NCI-H82 (cell line): ENCODE measurements at regions not wholly inside any gene's neighbourhood (a gene's known extent, or its start where the extent isn't known, plus 50 kb on each side); places are given as distances from the start of the nearest gene placed in this dataset.
A peak's percentile ranks its signal among the peaks of the same experiment; 100 is the strongest.

ENCODE experiments used
- DNase-seq: peaks from one replicate; lab custom pipeline; 2025; lab: John Stamatoyannopoulos, UW

DNA sequence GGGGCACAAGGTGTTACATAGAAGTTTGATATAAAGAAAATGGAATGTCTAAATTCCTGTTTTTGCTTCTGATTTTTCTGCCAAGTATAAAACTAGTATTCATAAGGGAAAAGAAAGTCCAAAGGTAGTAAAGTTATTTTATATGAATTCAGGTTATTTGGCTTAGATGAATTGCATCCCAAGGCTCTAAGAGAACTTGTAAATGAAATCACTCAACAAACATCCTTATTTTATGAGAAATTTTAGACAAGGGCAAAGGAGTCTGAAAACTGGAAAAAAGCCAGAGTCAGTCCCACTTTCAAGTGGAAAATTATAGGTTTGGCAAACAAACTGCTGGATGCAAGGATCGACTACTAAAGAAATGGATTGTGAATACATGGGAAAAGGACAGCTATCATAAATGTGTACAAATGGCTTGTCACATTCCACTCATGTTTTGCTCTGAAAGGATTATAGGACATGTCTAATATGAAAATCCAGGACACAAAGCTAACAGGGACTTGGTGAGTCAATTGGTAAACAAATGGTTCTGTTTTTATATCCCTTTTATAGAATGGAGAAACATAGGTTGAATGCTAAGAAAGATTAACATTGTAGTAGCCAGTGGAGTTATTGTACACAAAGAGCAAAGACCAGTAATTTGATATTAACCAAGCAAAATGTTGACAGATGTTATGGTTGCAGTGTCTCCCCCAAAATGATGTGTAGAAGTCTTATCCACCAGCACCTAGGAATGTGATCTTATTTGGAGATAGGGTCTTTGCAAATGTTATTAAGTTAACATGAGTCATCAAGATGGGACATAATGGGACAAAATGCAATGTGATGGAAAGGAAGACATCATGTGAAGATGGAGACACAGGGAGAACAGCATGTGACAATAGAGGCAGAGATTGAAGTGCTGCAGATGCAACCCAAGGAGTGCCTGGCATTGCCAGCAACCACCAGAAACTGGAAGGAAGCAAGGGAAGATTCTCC, 495.7 kb downstream of the TLE1 start:
- DNase-seq: no peak

DNA sequence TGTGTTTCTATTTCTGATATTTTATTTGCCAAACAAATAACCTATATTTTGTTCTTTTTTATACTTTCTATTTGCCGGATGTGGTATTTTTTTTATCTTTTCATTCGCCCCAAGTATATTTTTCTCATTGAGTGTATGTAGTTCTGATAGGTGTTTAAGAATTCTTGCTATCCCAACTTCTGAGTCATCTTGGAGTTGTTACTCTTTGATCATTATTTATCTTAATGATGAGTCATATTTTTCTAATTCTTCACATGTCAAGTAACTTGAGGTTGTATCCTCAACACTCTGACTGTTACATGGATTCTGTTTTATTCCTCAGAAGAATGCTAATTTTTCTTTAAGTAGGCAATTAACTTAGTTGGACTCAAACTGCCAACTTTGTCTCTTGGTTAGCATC, 498.1 kb downstream of the TLE1 start:
- DNase-seq: no peak

DNA sequence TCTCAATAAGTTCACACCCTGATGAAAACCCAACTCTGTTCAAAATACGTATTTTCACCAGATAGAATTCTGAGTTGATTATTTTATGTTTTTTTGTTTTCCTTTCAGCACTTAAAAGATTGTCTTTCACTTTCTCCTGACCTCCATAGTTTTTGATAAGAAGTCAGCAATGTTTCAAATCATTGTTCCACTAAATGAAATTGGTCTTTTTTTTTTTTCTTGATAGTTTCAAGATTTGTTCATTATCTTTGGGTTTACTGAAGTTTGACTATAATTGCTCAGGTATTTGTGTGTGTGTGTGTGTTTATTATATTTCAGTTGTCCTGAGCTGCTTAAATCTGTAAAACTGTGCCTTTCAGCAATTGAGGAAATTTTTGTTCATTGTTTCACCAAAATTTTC, 498.7 kb downstream of the TLE1 start:
- DNase-seq: no peak

DNA sequence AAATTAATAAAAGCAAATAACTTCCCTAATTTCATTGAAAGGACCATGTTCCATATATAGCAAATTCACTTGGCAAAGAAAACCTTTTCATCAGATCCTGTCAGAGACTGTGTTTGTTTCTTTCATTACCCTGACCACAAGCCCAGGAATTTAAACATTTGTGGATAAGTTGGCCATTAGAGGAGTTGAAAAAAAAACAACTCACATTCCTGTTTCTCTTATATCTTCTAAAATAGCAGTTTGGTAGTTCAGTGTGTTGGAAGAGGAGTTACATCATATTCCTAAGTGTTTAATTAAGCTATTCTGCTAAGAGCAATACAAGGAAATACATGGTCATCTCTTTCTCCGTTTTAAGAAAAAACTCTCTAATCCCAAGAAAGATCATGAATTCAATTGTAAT, 505.6 kb downstream of the TLE1 start:
- no peak for DNase-seq

DNA sequence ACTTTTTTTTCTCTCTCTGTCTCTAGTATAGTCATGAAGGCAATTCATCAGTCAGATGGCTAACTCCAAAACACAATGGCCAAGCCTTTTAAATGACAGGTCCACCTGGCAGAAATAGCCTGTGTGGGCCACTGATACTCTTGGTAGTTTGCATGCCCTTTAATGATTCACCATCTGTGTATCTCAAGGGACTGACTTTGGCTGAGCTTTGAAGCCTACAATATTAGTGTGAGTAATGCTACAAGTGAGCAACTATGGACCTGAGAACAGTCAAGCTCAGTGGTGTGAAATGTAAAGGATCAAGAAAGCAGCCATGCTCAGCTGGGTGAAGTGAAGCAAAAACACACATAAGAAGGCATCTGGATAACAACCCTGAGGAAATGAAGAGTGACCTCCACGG, 506.9 kb downstream of the TLE1 start:
- DNase-seq: no peak

DNA sequence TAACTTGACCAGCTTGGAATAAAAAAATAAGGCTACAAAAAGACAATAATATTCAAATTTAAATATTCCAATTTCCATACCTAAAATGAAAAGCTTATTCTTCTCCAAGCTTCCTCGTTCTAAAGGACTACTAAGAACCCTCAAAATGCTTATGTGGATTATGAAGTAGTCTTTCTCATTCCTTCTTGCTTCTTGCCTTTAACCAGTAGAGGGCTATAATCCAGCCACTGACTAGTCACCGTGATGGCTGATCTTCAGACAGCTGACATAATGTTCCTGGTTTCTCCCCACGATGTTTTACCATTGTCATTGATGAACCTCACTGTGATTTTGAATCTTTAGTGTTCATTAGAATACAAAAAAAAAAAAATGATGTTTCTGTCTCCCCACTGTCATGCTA, 515.3 kb downstream of the TLE1 start:
- peak; percentile 21 for DNase-seq

DNA sequence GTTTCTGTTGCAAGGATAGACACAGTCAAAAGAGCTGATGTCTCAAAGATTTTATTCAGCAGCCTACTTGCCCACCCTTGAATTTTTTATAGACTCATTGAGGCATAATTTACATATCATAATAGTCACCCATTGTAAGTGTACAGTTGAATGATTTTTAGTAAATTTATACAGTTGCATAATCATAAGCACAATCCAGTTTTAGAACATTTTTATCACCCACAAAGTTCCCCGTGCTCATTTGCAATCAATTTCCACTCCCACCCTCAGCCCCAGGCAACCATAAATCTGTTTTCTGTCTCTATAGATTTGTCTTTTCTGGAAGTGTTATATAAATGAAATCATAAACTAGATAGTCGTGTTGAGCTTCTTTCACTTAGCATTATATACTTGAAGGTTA, 517.7 kb downstream of the TLE1 start:
- no peak for DNase-seq

DNA sequence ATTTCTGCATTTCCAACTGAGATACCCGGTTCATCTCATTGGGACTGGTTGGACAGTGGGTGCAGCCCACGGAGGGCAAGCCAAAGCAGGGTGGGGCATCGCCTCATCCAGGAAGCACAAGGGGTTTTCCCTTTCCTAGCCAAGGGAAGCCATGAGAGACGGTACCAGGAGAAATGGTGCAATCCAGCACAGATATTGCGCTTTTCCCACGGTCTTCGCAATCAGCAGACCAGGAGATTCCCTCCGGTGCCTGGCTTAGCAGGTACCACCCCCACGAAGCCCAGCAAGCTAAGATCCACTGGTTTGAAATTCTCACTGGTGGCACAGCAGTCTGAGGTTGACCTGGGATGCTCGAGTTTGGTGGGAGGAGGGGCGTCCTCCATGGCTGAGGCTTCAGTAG, 527.0 kb downstream of the TLE1 start:
- DNase-seq: no peak

DNA sequence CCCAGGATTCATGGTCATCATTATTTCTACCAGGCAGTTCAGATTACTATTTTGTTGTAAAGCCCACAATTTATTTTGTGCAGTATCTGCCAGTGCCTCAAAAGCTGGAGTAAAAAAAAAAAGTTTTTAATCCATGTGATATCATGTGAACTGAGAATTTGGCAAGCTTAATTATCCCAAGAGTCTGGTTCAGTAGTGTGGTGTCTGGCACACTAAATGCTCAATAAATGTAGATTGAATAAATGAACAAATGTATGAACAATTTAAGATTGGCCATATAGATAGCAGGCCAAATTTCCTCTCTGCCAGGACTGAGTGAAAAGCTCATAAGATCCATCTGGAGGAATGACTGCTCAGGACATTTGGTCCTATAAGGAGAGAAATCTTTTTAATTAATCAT, 533.0 kb downstream of the TLE1 start:
- DNase-seq: no peak

DNA sequence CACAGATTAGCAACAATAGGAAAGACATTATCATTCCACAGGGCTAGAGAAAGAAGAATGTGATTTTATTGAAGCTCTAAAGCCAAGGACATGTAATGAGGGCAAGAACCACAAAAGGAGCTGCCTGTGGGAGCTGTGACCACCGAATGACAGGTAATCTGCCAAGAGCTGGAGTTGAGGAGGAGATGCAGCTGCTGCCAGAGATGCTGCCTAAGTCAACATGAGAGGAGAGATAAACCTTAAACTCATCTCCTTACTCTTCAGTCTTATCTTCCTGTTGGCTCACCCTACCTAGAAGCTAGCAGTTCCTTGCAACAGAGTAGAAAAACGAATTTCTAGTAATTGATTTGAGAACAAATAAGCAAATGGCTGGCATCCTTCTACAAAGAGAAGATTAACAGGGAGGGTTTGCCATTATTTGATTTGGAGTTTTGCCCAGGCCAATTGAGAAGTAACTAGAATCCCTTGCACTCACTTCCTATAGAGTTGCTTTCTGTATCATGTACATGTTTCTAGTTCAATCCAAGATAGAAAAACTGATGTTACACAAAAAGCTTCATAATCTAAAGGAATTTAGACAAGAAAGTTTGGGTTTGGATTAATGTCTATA, 539.2 kb downstream of the TLE1 start:
- DNase-seq: no peak

DNA sequence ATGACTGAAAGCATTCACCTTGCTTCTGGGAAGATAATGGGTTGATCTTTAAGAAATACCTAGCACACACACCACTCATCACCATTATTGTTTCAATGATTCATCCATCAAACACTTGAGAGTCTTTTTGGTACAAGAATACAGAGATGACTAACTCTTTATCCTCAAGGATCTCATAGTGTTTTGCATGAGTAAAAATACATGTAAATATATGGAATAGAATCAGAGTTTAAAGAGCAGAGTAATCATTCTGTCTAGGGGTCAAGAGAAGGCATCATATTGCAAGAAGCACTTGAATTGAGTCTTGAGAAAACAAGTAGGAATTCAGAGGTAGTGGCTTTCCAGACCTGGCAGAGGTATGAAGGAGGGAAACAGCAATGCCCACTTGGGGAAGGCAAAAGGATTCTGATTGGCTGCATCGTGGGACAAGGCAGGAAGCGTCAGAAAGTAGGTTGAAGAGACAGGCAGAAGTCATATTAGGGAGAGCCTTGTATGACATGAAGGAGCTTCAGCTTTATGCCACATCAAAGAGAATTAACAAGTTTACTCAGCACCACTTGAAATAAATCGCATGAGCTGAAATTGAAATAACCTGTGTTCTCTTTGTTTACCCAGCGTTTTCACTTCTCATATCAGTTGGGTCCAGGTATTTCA, 542.5 kb downstream of the TLE1 start:
- DNase-seq: no peak

DNA sequence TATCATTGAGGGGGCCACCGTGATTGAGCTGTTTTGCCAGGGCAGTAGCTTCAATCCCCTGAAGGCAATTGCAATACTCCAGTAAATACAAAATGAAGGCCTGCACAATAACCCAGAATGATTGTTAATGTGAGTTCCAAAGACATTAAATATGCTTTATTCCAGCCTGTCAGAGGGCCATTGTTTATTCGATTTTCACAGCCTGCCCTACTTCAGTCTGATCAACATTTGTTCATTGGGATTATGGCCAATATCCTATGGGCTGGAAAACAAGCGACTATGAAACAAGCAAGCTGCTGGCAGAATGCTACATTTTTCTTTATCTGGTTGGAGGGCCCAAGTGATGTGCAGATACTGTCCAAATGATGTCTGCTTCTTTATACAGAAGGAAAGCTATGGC, 543.1 kb downstream of the TLE1 start:
- DNase-seq: no peak

DNA sequence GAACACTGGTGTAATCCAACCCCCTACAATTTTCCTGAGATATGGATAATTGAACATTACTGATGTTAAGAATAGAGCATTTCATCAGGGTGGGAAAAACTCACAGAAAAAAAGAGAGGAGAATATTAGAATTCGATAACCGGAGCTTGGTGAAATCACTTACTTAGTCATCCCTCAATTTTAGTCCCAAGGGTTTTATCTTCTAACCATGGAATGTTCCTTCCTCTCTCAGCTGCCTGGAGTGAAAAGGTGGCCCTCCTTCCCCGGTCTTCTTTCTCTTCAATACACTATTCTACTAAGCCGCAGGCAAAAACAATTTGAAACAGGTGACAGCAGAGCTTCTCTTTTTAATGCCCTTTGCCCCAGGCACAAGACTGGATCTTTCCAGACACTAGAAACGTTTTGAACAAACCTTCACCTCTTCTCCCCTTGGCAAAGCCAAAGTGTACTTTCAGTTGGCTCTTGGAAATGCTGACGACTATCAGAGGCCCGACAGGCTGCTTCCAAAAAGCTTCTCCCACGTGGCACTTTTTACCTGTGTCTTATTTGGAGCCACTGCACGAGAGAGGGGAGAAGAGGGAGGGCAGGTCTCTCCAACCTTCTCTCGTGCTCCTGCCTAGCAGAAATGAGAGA, 543.9 kb downstream of the TLE1 start:
- DNase-seq: no peak

DNA sequence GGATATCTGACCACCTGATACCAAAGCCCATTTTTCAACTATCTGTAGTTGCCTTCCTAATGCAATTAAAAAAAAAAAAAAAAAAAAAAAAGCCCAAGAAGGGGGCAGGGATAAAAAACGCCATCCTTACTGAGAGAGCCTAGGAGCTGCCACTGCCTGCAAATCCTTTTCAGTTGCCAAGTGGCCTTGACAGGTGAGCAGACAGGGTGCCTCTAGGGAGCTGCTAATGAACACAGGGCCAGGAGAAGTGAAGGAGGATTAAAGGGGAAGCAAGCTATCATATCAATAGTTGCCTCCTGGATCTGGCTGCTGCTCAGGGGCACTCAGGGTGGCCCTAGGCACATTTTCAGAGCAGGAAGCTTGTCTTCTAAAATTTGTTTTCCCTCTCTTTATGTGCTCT, 547.4 kb downstream of the TLE1 start:
- DNase-seq: peak; percentile 69

DNA sequence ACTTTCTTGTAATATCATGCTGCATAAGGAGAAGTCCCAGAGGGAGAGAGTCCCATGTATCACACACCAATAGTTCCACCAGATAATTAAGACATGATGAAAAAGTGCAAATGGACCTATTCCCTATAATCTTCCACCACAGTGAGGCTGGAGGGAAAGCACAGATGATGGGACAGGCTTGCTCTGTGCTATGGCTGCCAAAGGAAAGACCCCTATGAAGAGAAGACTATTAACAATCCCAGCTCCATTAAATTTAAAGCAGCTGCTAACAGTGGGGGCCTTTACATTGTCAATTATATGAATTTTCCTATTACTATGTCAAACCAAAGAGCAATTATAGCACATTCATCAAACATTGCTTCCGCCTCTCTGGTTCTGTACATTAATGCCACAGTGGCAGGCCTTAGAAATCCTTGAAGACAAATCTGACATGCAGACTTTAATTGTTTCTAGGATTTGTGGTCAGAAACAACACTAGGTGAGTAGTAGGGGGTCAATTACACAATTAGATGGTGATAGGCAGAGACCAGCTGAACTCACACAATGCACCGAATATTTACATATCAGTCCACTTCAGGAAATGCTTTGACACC, 551.3 kb downstream of the TLE1 start:
- DNase-seq: no peak

DNA sequence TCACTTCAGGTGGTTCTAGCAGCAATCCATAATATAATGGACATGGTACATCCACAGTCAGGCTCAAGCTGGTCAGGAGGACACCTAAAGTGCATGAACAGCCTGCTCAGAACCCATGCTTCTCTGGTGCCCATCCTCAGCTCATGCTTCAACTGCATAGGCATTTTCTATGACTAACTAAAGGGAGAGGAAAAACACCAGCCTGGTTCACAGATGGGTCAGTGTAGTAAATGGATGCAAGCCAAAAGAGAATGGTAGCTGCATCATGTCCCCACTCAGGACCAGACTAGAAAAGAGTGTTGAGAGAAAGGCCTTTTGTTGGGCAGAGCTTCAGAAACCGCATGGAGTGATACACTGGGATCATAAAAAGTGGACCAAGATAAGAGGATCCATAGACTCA, 556.6 kb downstream of the TLE1 start:
- DNase-seq: no peak

DNA sequence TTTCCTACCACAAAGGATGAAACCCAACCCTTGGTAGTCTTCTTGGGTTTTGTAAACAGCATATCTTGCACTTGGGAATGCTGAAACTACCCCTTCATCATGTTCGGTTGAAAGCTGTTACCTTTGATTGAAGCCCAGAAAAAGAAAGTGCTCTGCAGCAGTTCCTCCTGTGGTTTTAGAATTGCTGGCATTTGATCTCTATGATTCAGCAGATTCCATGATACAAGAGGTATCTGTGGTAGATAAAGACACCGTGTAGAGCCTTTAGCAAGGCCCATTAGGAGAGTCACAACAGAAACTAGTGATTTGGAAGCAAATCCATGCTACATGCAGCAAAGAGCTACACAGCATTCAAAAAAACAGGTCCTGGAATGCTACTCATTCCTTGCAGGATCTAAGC, 557.0 kb downstream of the TLE1 start:
- no peak for DNase-seq

DNA sequence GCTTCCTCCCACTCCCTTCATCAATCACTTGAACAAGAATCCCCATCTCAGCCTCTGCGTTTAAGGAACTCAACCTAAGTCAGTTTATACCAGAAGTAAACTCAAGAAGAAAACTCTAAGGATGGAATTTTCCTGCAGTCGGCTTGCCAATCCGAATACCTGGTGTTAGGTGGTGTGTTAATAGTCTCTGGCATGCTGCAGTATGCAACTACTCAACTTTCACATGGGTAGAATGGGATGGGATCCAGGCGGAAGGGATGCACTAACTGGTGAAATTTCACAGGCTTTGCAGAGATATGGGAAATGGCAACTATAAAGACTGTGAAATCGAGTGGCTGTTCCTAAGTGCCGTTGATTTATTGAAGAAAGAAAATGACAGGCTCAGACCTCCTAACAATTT, 560.6 kb downstream of the TLE1 start:
- no peak for DNase-seq

DNA sequence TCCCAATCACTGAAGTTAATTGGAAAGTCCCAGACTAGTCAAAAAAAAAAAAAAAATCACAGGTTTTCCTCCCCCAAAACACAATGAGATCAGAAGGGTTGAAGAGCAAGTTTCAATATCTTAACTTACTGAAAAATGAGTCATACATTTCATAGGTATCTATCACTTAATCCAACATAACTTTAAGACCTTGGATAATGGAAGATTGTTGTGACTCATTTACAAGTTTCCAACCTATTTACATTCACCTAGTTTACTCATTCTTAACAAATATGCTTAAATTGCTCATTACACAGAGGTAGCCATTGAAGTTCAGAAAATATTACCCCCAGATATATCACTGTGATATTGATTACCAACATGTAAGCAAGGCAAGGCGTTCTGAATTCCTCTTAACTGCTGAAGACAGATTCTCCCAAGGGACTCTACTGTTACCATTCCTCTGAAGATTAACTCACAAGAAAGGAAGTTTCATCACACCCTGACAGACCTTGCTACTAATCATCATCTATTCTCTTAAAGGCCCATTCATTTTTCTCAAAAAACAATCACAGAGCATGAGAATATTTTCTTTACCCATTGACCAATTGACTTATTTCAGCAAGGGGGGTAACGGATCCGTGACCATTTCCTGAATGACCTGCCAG, 563.8 kb downstream of the TLE1 start:
- DNase-seq: no peak

DNA sequence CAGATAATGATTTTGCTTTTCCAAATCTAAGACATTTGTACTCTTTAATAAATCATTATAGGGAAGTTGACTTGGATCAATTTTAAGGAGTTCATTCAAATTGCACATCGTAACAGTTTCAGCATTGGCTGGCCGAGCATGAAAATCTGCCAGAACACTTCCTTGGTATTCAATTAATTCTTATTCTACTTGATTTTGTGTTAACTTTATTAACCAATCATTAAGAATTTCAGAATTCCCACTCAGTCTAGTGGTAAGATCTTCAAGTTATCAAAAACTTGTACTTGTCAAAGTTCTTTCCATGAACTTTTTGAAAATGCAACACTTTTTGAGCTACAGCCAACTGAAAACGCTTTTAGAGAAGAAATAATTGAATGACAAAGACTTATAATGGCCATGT, 565.8 kb downstream of the TLE1 start:
- DNase-seq: no peak

DNA sequence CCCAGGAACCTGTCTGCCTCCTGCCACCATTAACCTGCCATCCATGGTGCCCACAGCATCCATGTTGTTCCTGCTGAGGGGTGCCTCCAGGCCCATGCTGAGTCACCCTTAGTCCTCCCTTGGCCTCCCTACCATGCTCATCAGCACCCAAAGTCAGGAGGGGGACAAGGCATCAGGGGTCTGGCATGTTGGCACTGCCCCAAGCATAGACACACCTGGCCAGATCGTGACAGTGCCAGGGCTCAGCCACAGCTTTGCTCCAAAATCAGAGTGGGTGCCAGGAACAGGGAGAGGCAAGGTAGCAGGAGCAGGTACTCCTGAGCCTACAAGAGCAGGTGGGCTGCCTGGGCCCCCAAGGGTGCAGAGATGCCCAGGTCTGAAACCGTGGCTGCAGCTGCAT, 566.6 kb downstream of the TLE1 start:
- DNase-seq: no peak

DNA sequence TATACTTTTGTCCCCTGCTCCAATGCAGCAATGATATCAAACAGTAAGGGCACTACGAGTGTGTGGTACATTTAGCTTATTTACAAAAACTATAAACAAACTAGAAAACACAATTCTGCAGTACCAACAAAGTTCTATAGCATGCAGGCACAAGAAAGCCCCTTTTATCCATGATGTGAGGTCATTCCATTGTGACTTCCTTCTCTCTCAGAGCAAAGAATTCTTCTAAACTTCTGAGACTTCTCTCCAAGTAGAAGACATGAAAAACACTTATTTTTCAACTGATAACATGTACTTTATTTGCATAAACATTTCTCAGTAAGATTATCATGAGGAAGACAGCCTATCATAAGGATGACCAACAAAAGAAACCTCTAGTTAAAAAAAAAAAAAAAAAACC, 569.8 kb downstream of the TLE1 start:
- no peak for DNase-seq
